Body of pancreas (tissue), 4 donors: ENCODE measurements at regions not wholly inside any gene's neighbourhood (a gene's known extent, or its start where the extent isn't known, plus 50 kb on each side); places are given as distances from the start of the nearest gene placed in this dataset.

Experiments used
- POLR2A ChIP-seq, 3 donors: fragments of 450-650 bp; IDR thresholded peaks; one replicate each; pipeline ENCODE4 v1.6.1; 2016; ENCODE audit warnings: antibody characterized with exemption in 3 of 3, mild to moderate bottlenecking in 2 of 3
- TF ChIP-seq, protein P1 (sequence below), 7 experiments: fragments of 450-650 bp in 4 of 7; fragments of 200-600 bp in 3 of 7; sonication (generic) in 3 of 7; IDR thresholded peaks; one replicate each; pipeline ENCODE4 v1.5.1; 2016 to 2019; ENCODE audit warnings: antibody characterized with exemption in 7 of 7

- TF ChIP-seq, protein P1, sequence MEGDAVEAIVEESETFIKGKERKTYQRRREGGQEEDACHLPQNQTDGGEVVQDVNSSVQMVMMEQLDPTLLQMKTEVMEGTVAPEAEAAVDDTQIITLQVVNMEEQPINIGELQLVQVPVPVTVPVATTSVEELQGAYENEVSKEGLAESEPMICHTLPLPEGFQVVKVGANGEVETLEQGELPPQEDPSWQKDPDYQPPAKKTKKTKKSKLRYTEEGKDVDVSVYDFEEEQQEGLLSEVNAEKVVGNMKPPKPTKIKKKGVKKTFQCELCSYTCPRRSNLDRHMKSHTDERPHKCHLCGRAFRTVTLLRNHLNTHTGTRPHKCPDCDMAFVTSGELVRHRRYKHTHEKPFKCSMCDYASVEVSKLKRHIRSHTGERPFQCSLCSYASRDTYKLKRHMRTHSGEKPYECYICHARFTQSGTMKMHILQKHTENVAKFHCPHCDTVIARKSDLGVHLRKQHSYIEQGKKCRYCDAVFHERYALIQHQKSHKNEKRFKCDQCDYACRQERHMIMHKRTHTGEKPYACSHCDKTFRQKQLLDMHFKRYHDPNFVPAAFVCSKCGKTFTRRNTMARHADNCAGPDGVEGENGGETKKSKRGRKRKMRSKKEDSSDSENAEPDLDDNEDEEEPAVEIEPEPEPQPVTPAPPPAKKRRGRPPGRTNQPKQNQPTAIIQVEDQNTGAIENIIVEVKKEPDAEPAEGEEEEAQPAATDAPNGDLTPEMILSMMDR (IDR thresholded peaks at IDR 0.05), result no peak
- no peak for TF ChIP-seq POLR2A (IDR thresholded peaks at IDR 0.05)
Observed at GRCh38 chr6:99030915-99031314, 83.2 kb upstream of the FBXL4 start.
